GM12878 (cell line): ENCODE measurements at regions not wholly inside any gene's neighbourhood (a gene's known extent, or its start where the extent isn't known, plus 50 kb on each side); places are given as distances from the start of the nearest gene placed in this dataset.

Experiments
- EP300 ChIP-seq, 2 experiments: fragments of 150-350 bp in 1 of 2; IDR thresholded peaks; 2 replicates each; pipeline ENCODE4 v1.6.1; 2011 to 2012; ENCODE audit warnings: low read depth in 2 of 2, low read length in 2 of 2, borderline replicate concordance in 1 of 2, improper control_type of control experiment in 1 of 2, inconsistent platforms in 1 of 2; ENCODE audit not compliant: control insufficient read depth in 1 of 2
- FOS ChIP-seq: IDR thresholded peaks from 3 replicates; pipeline ENCODE4 v1.6.1; 2011; ENCODE audit warnings: borderline replicate concordance; ENCODE audit not compliant: insufficient read length; ENCODE audit errors: extremely low read depth
- POLR2A ChIP-seq: IDR thresholded peaks from 2 replicates; pipeline ENCODE4 v1.6.1; 2011; ENCODE audit warnings: low read depth, mild to moderate bottlenecking, low read length
- RBBP5 ChIP-seq: fragments of 200-600 bp; sonication (generic); conservative IDR thresholded peaks from 2 replicates; pipeline ENCODE4 v1.6.1; 2016
- TAF1 ChIP-seq: IDR thresholded peaks from 2 replicates; pipeline ENCODE4 v1.6.1; 2011; ENCODE audit warnings: mild to moderate bottlenecking, low read depth, low read length, borderline replicate concordance
- ZNF217 ChIP-seq: fragments of 450-650 bp; IDR thresholded peaks from 2 replicates; pipeline ENCODE4 v1.6.1; 2017; ENCODE audit warnings: antibody characterized with exemption, mild to moderate bottlenecking
- TF ChIP-seq, protein P1 (sequence below): IDR thresholded peaks from 2 replicates; pipeline ENCODE4 v1.6.1; 2011; ENCODE audit warnings: low read depth, low read length, improper control_type of control experiment, borderline replicate concordance

DNA sequence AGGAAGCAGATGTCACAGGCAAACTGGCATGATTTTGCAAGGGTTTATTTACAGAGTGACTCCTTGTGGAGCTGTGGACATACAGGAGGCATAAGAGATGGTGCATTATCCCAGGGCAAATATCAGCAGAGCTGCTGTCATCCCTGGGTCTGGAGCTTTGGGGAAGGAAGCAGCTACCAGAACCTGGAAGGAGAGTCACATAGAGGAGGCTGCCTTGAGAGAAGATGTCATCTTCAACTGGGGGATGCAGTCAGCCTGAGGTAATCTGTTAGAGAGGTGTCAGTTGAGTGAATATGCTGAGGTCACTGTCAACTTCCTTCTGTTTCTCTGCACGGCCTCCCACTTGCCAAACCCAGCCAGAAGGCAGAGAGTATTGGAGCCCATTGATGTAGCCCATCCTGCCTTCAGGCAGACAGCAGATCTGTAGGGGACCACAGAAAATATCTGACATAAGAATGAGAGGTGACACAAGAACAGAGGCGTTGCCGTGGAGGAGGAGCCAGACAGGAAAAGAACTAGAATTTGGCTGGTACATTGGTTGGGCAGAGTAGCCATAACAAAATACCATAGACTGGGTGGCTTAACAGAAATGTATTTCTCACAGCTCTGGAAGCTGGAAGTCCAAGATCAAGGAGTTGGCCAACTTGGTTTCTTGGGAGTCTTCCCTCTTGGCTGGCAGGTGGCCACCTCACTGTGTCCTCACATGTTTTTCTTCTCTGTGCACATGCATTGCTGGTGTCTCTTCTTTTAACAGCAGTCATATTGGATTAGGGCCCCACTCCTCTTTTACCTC, 102.8 kb downstream of the SNX18 start:
- no peak for TF ChIP-seq EP300 (IDR thresholded peaks at IDR 0.05; ENCODE audit: borderline replicate concordance in 1 of 2, control insufficient read depth in 1 of 2, low read depth in 2 of 2, low read length in 2 of 2)
- TF ChIP-seq ZNF217: no peak
- TF ChIP-seq, protein P1, sequence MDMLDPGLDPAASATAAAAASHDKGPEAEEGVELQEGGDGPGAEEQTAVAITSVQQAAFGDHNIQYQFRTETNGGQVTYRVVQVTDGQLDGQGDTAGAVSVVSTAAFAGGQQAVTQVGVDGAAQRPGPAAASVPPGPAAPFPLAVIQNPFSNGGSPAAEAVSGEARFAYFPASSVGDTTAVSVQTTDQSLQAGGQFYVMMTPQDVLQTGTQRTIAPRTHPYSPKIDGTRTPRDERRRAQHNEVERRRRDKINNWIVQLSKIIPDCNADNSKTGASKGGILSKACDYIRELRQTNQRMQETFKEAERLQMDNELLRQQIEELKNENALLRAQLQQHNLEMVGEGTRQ: no peak
- no peak for TF ChIP-seq RBBP5
- TF ChIP-seq TAF1: no peak
- no peak for TF ChIP-seq POLR2A
- TF ChIP-seq FOS: no peak
